Caco-2 (cell line): ENCODE measurements at regions not wholly inside any gene's neighbourhood (a gene's known extent, or its start where the extent isn't known, plus 50 kb on each side); places are given as distances from the start of the nearest gene placed in this dataset.

ENCODE experiments used
- BruUV-seq: library from RNA; stranded (reverse); fragments of 400-500 nt; replicated peaks from 2 replicates; lab custom pipeline; 2021; lab: Mats Ljungman, UMichigan
- CTCF ChIA-PET: fragments of 300-600 bp; sonication (Branson Sonifier 250); formaldehyde crosslinking; loops from one replicate; lab custom pipeline; 2022; ENCODE audit warnings: antibody characterized with exemption; lab: Charles Lee
- POLR2A ChIA-PET: fragments of 300-600 bp; sonication (Branson Sonifier 250); formaldehyde crosslinking; loops from one replicate; lab custom pipeline; 2022; ENCODE audit warnings: antibody characterized with exemption; lab: Charles Lee
- DNase-seq, 2 experiments: peaks; one replicate each; pipeline versions ENCODE4 v3.0.0 to v3.0.0-alpha.2; 2020 to 2022
- H3K27me3 ChIP-seq: replicated peaks from 2 replicates; pipeline ENCODE4 v1.6.0; 2011; ENCODE audit warnings: low read length; ENCODE audit not compliant: control insufficient read depth, insufficient read depth
- H3K36me3 ChIP-seq: 2 replicates; pipeline ENCODE4 v1.5.1; 2011; ENCODE audit warnings: low read length; ENCODE audit not compliant: control insufficient read depth, insufficient read depth
- H3K4me1 ChIP-seq: fragments of 250-450 bp; sonication (Bioruptor Pico); 2 replicates; pipeline ENCODE4 v1.5.1; 2020; ENCODE audit warnings: mild to moderate bottlenecking
- H3K4me3 ChIP-seq: 2 replicates; pipeline ENCODE4 v1.5.1; 2011; ENCODE audit warnings: low read depth, mild to moderate bottlenecking, control low read depth, low read length
- H3K9me3 ChIP-seq: fragments of 250-450 bp; sonication (Bioruptor Pico); 2 replicates; pipeline ENCODE4 v1.5.1; 2020; ENCODE audit warnings: mild to moderate bottlenecking, moderate library complexity
- H3K27ac Mint-ChIP-seq: one replicate; pipeline ENCODE4 v1.8.0; 2022; ENCODE audit warnings: mixed read lengths; ENCODE audit not compliant: unreplicated experiment
- H3K27me3 Mint-ChIP-seq: one replicate; pipeline ENCODE4 v1.8.0; 2022; ENCODE audit warnings: mixed read lengths; ENCODE audit not compliant: insufficient read depth, unreplicated experiment
- H3K36me3 Mint-ChIP-seq: one replicate; pipeline ENCODE4 v1.8.0; 2022; ENCODE audit warnings: mild to moderate bottlenecking, mixed read lengths; ENCODE audit not compliant: insufficient read depth, unreplicated experiment
- H3K4me1 Mint-ChIP-seq: one replicate; pipeline ENCODE4 v1.8.0; 2022; ENCODE audit warnings: low read depth, mixed read lengths; ENCODE audit not compliant: unreplicated experiment
- H3K4me3 Mint-ChIP-seq: one replicate; pipeline ENCODE4 v1.8.0; 2022; ENCODE audit warnings: mild to moderate bottlenecking, moderate library complexity, mixed read lengths; ENCODE audit not compliant: unreplicated experiment
- H3K9me3 Mint-ChIP-seq: one replicate; pipeline ENCODE4 v1.8.0; 2022; ENCODE audit warnings: mixed read lengths; ENCODE audit not compliant: unreplicated experiment
- CTCF ChIP-seq, 2 experiments: fragments of 200-600 bp in 1 of 2; IDR thresholded peaks; 1 replicate in 1 of 2; 2 replicates in 1 of 2; pipeline versions ENCODE4 v1.5.1 to v1.8.0; 2011 to 2022; ENCODE audit warnings: antibody characterized with exemption in 1 of 2, control low read depth in 1 of 2, inconsistent platforms in 1 of 2, low read depth in 1 of 2, low read length in 1 of 2, mild to moderate bottlenecking in 1 of 2, moderate library complexity in 1 of 2; ENCODE audit not compliant: insufficient read depth in 1 of 2, severe bottlenecking in 1 of 2, unreplicated experiment in 1 of 2
- intact Hi-C: fragments of 100-400 bp; cut with micrococcal nuclease; formaldehyde crosslinking; loops from one replicate; pipeline ENCODE4 v1.10.0; 2022; ENCODE audit not compliant: unreplicated experiment

GRCh38 chr4:59834943-59835342, 1365.2 kb upstream of the ADGRL3 start:
- ChIA-PET CTCF (no interaction called here), POLR2A (no interaction called here)
- Histone ChIP-seq H3K4me3 (no peak overlapping the region), H3K9me3 (no peaks in the 10 kb centered on the region), H3K27me3 (no peaks in the 10 kb centered on the region), H3K4me1 (no peaks in the 10 kb centered on the region), H3K36me3 (no peaks in the 10 kb centered on the region)
- TF ChIP-seq CTCF (IDR thresholded peaks at IDR 0.05; ENCODE audit: insufficient read depth in 1 of 2, low read depth in 1 of 2, low read length in 1 of 2, severe bottlenecking in 1 of 2, unreplicated experiment in 1 of 2): no peak
- no peaks in the 10 kb centered on the region for H3K9me3 Mint-ChIP-seq
- H3K4me3 Mint-ChIP-seq: no peak overlapping the region
- H3K36me3 Mint-ChIP-seq: no peaks in the 10 kb centered on the region
- H3K27ac Mint-ChIP-seq: no peak overlapping the region
- intact Hi-C loops: no loop called here
- H3K27me3 Mint-ChIP-seq: no peaks in the 10 kb centered on the region
- no peaks in the 10 kb centered on the region for H3K4me1 Mint-ChIP-seq
- DNase-seq: no peak
- BruUV-seq: no TSS peak

- Mint-ChIP-seq H3K4me3 (no peak overlapping the region), H3K36me3 (no peaks in the 10 kb centered on the region), H3K27ac (no peak overlapping the region), H3K4me1 (no peaks in the 10 kb centered on the region), H3K27me3 (no peaks in the 10 kb centered on the region), H3K9me3 (no peaks in the 10 kb centered on the region)
- Histone ChIP-seq H3K27me3 (no peaks in the 10 kb centered on the region), H3K4me1 (no peaks in the 10 kb centered on the region), H3K9me3 (no peaks in the 10 kb centered on the region), H3K36me3 (no peaks in the 10 kb centered on the region), H3K4me3 (no peak overlapping the region)
- CTCF ChIA-PET: no interaction called here
- TF ChIP-seq CTCF (IDR thresholded peaks at IDR 0.05; ENCODE audit: insufficient read depth in 1 of 2, low read depth in 1 of 2, low read length in 1 of 2, severe bottlenecking in 1 of 2, unreplicated experiment in 1 of 2): no peak
- POLR2A ChIA-PET: no interaction called here
- DNase-seq: no peak
- no TSS peak for BruUV-seq
- intact Hi-C loops: no loop called here
Measured at GRCh38 chr4:59837751-59838150, 1362.4 kb upstream of the ADGRL3 start.

- Mint-ChIP-seq H3K4me3 (no peak overlapping the region), H3K36me3 (no peaks in the 10 kb centered on the region), H3K4me1 (no peaks in the 10 kb centered on the region), H3K27ac (no peak overlapping the region), H3K27me3 (no peaks in the 10 kb centered on the region), H3K9me3 (no peaks in the 10 kb centered on the region)
- Histone ChIP-seq H3K9me3 (no peaks in the 10 kb centered on the region), H3K27me3 (no peaks in the 10 kb centered on the region), H3K4me1 (no peaks in the 10 kb centered on the region), H3K4me3 (no peak overlapping the region), H3K36me3 (no peaks in the 10 kb centered on the region)
- DNase-seq: no peak
- intact Hi-C loops: no loop called here
- CTCF ChIA-PET: no interaction called here
- TF ChIP-seq CTCF (IDR thresholded peaks at IDR 0.05; ENCODE audit: insufficient read depth in 1 of 2, low read depth in 1 of 2, low read length in 1 of 2, severe bottlenecking in 1 of 2, unreplicated experiment in 1 of 2): no peak
- POLR2A ChIA-PET: no interaction called here
- no TSS peak for BruUV-seq
Measured at GRCh38 chr4:59838236-59838635, 1361.9 kb upstream of the ADGRL3 start.
